MCF 10A (cell line): ENCODE measurements at regions not wholly inside any gene's neighbourhood (a gene's known extent, or its start where the extent isn't known, plus 50 kb on each side); places are given as distances from the start of the nearest gene placed in this dataset.

Experiments
- BruUV-seq: library from RNA; stranded (reverse); fragments of 400-500 nt; replicated peaks from 2 replicates; lab custom pipeline; 2021; lab: Mats Ljungman, UMichigan
- CTCF ChIA-PET: fragments of 300-600 bp; sonication (Branson Sonifier 250); formaldehyde crosslinking; extraction: SDS; loops from one replicate; lab custom pipeline; 2021; ENCODE audit warnings: antibody characterized with exemption, inconsistent platforms; lab: Yijun Ruan, JAX
- POLR2A ChIA-PET: fragments of 300-600, 350-650 bp; sonication (Branson Sonifier 250); formaldehyde crosslinking; extraction: SDS; loops from one replicate; lab custom pipeline; 2020; ENCODE audit warnings: antibody characterized with exemption, inconsistent platforms; lab: Yijun Ruan, JAX
- DNase-seq: peaks from one replicate; pipeline ENCODE4 v3.0.0-alpha.2; 2018; ENCODE audit not compliant: unreplicated experiment
- H3K27ac Mint-ChIP-seq: one replicate; pipeline ENCODE4 v1.8.0; 2022; ENCODE audit warnings: mild to moderate bottlenecking, low read depth, mixed read lengths; ENCODE audit not compliant: unreplicated experiment
- H3K27me3 Mint-ChIP-seq: one replicate; pipeline ENCODE4 v1.8.0; 2022; ENCODE audit warnings: mixed read lengths; ENCODE audit not compliant: insufficient read depth, unreplicated experiment
- H3K36me3 Mint-ChIP-seq: one replicate; pipeline ENCODE4 v1.8.0; 2022; ENCODE audit warnings: mild to moderate bottlenecking, moderate library complexity, mixed read lengths; ENCODE audit not compliant: insufficient read depth, unreplicated experiment
- H3K4me1 Mint-ChIP-seq: one replicate; pipeline ENCODE4 v1.8.0; 2022; ENCODE audit warnings: mixed read lengths; ENCODE audit not compliant: insufficient read depth, unreplicated experiment
- H3K4me3 Mint-ChIP-seq: one replicate; pipeline ENCODE4 v1.8.0; 2022; ENCODE audit warnings: mild to moderate bottlenecking, moderate library complexity, mixed read lengths; ENCODE audit not compliant: unreplicated experiment
- H3K9me3 Mint-ChIP-seq: one replicate; pipeline ENCODE4 v1.8.0; 2022; ENCODE audit warnings: mixed read lengths; ENCODE audit not compliant: unreplicated experiment
- intact Hi-C: fragments of 100-400 bp; cut with micrococcal nuclease; formaldehyde crosslinking; loops from 2 replicates; pipeline ENCODE4 v1.14.1; 2022
- TF ChIP-seq, protein P1 (sequence below): fragments of 200-600 bp; IDR thresholded peaks from one replicate; pipeline ENCODE4 v1.8.0; 2022; ENCODE audit warnings: antibody characterized with exemption, mild to moderate bottlenecking; ENCODE audit not compliant: unreplicated experiment

GRCh38 chr5:93071710-93072109 is 509.3 kb downstream of the NR2F1-AS1 start:
- no TSS peak for BruUV-seq
- CTCF ChIA-PET, result no interaction called here

GRCh38 chr5:93070938-93071337 is 510.1 kb downstream of the NR2F1-AS1 start:
- intact Hi-C loops, result no loop called here
- H3K27me3 Mint-ChIP-seq, result no peaks in the 10 kb centered on the region
- H3K36me3 Mint-ChIP-seq, result no peaks in the 10 kb centered on the region
- no peak for DNase-seq
- TF ChIP-seq, protein P1, sequence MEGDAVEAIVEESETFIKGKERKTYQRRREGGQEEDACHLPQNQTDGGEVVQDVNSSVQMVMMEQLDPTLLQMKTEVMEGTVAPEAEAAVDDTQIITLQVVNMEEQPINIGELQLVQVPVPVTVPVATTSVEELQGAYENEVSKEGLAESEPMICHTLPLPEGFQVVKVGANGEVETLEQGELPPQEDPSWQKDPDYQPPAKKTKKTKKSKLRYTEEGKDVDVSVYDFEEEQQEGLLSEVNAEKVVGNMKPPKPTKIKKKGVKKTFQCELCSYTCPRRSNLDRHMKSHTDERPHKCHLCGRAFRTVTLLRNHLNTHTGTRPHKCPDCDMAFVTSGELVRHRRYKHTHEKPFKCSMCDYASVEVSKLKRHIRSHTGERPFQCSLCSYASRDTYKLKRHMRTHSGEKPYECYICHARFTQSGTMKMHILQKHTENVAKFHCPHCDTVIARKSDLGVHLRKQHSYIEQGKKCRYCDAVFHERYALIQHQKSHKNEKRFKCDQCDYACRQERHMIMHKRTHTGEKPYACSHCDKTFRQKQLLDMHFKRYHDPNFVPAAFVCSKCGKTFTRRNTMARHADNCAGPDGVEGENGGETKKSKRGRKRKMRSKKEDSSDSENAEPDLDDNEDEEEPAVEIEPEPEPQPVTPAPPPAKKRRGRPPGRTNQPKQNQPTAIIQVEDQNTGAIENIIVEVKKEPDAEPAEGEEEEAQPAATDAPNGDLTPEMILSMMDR, result no peak
- peaks cover 9% of the 10 kb centered on the region for H3K4me1 Mint-ChIP-seq
- H3K4me3 Mint-ChIP-seq, result no peak overlapping the region
- ChIA-PET POLR2A (no interaction called here), CTCF (interaction anchor here (1.1 kb wide), 1 partner anchor 9 kb away, joined by 4 read pairs; no protein-coding TSS in a partner anchor)
- no peaks in the 10 kb centered on the region for H3K9me3 Mint-ChIP-seq
- H3K27ac Mint-ChIP-seq, result no peak overlapping the region
- no TSS peak for BruUV-seq

More at GRCh38 chr5:93071710-93072109, 509.3 kb downstream of the NR2F1-AS1 start:
- Mint-ChIP-seq H3K9me3 (no peaks in the 10 kb centered on the region), H3K4me3 (no peak overlapping the region), H3K27me3 (no peaks in the 10 kb centered on the region), H3K27ac (no peak overlapping the region), H3K36me3 (no peaks in the 10 kb centered on the region), H3K4me1 (peaks cover 9% of the 10 kb centered on the region)
- POLR2A ChIA-PET, result interaction anchor here (0.7 kb wide), 1 partner anchor 201 kb away, joined by 3 read pairs; no protein-coding TSS in a partner anchor
- intact Hi-C loops, result no loop called here
- no peak for DNase-seq
- TF ChIP-seq, protein P1, result no peak

DNA sequence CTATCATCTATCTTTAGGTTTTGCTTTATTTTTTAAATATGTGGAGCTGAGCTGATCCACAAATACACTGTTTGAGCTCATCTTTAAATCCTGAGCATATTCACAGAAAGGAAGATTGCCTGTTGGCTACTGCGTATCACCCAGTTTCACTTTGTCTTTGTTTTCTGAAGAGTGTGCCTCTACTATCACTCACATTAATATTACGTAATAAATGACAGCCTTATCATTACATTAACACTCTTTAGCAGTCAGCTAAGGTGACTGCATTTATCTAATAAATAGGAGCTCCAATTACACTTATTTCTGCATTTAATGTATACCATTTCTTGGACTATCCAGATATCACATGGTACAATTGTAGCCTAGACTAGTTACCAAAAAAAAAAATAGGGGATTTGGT is 511.7 kb downstream of the NR2F1-AS1 start:
- H3K27ac Mint-ChIP-seq, result no peak overlapping the region
- peaks cover 9% of the 10 kb centered on the region for H3K4me1 Mint-ChIP-seq
- intact Hi-C loops, result no loop called here
- no peak overlapping the region for H3K4me3 Mint-ChIP-seq
- CTCF ChIA-PET, result no interaction called here
- no peak for DNase-seq
- BruUV-seq, result no TSS peak
- H3K9me3 Mint-ChIP-seq, result no peaks in the 10 kb centered on the region
- no peaks in the 10 kb centered on the region for H3K36me3 Mint-ChIP-seq
- TF ChIP-seq, protein P1, result no peak
- H3K27me3 Mint-ChIP-seq, result no peaks in the 10 kb centered on the region
- POLR2A ChIA-PET, result no interaction called here

DNA sequence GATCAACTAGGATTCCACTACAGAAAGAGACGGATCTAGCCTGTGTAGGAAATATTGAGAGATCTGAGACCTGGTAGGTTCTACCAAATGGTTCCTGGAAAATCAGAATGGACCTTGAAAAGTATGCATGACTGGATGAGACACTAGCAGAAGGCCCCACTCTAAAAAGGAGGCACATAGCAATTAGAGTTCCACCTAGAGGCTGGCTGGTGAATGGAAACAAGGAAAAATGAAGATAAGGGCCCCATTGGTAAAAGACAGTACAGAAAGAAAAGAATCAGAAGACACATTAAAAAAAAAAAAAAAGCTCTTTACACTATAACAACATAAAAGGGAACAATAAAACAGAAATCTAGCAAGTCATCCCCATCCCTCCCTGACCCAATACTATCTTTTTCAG is 518.5 kb downstream of the NR2F1-AS1 start:
- POLR2A ChIA-PET, result no interaction called here
- no peaks in the 10 kb centered on the region for H3K4me1 Mint-ChIP-seq
- H3K4me3 Mint-ChIP-seq, result no peak overlapping the region
- TF ChIP-seq, protein P1, result no peak
- peak; percentile 38 for DNase-seq
- intact Hi-C loops, result loop anchor here (1.0 kb wide), 1 partner anchor 753 kb away; no protein-coding TSS in a partner anchor
- no peaks in the 10 kb centered on the region for H3K9me3 Mint-ChIP-seq
- CTCF ChIA-PET, result interaction anchor here (0.6 to 1.4 kb wide), 4 partner anchors 8 to 780 kb away, joined by 3 to 4 read pairs (median 3); no protein-coding TSS in a partner anchor
- no peak overlapping the region for H3K27ac Mint-ChIP-seq
- no peaks in the 10 kb centered on the region for H3K36me3 Mint-ChIP-seq
- no TSS peak for BruUV-seq
- no peaks in the 10 kb centered on the region for H3K27me3 Mint-ChIP-seq
